ENCODE measurements at regions not wholly inside any gene's neighbourhood (a gene's known extent, or its start where the extent isn't known, plus 50 kb on each side); places are given as distances from the start of the nearest gene placed in this dataset.

- no peak for TF ChIP-seq CTCF (IDR thresholded peaks at IDR 0.05)
- TF ChIP-seq POLR2A (IDR thresholded peaks at IDR 0.05): no peak
- no peak for TF ChIP-seq POLR2AphosphoS5 (IDR thresholded peaks at IDR 0.05)
These were observed 80.7 kb upstream of the FOXF1 start for GRCh38 chr16:86429663-86430062.
